Uterus (tissue), 2 donors: ENCODE measurements at regions not wholly inside any gene's neighbourhood (a gene's known extent, or its start where the extent isn't known, plus 50 kb on each side); places are given as distances from the start of the nearest gene placed in this dataset.

Experiments
- CTCF ChIP-seq, 4 experiments: fragments of 200-600 bp in 2 of 4; fragments of 450-650 bp in 2 of 4; sonication (generic) in 2 of 4; IDR thresholded peaks; one replicate each; pipeline ENCODE4 v1.5.1; 2016 to 2019; ENCODE audit warnings: antibody characterized with exemption in 4 of 4, mild to moderate bottlenecking in 2 of 4, moderate library complexity in 1 of 4
- POLR2A ChIP-seq, 2 donors: fragments of 450-650 bp; IDR thresholded peaks; one replicate each; pipeline ENCODE4 v1.6.1; 2016; ENCODE audit warnings: antibody characterized with exemption in 2 of 2, mild to moderate bottlenecking in 1 of 2, moderate library complexity in 1 of 2

- TF ChIP-seq CTCF (IDR thresholded peaks at IDR 0.05) (no peak), POLR2A (IDR thresholded peaks at IDR 0.05) (no peak)
Observed at GRCh38 chr10:10618139-10618538, 399.5 kb upstream of the CELF2 start.
